NT2/D1 (cell line): ENCODE measurements at regions not wholly inside any gene's neighbourhood (a gene's known extent, or its start where the extent isn't known, plus 50 kb on each side); places are given as distances from the start of the nearest gene placed in this dataset.

Source experiments
- YY1 ChIP-seq: IDR thresholded peaks from 2 replicates; pipeline ENCODE4 v1.6.1; 2011; ENCODE audit not compliant: insufficient read length, insufficient read depth
- ZNF274 ChIP-seq: IDR thresholded peaks from 2 replicates; pipeline ENCODE4 v1.6.1; 2011; ENCODE audit warnings: mild to moderate bottlenecking, low read depth, low read length

- TF ChIP-seq ZNF274 (no peak), YY1 (no peak)
Observed at GRCh38 chr1:95582191-95582590, 348.2 kb downstream of the RWDD3 start.
